ENCODE measurements at regions not wholly inside any gene's neighbourhood (a gene's known extent, or its start where the extent isn't known, plus 50 kb on each side); places are given as distances from the start of the nearest gene placed in this dataset.

GRCh38 chr10:4442296-4442695 lies 383.7 kb upstream of the AKR1E2 start:
- H3K27me3 ChIP-seq (ENCODE audit: control insufficient read depth, insufficient read depth, low read length): no peaks in the 10 kb centered on the region
- no peak for ATAC-seq

GRCh38 chr10:4440260-4440659 lies 385.7 kb upstream of the AKR1E2 start:
- Histone ChIP-seq H3K27ac (ENCODE audit: low read length) (no peak overlapping the region), H3K4me3 (ENCODE audit: low read depth in 2 of 2, low read length in 2 of 2) (no peak overlapping the region), H3K4me1 (ENCODE audit: control insufficient read depth, insufficient read depth, low read length) (no peaks in the 10 kb centered on the region), H3K9me3 (ENCODE audit: control insufficient read depth, insufficient read depth, low read depth, low read length) (peaks cover 53% of the 10 kb centered on the region), H3K36me3 (ENCODE audit: control insufficient read depth, insufficient read depth, low read length) (no peaks in the 10 kb centered on the region), H3K27me3 (ENCODE audit: control insufficient read depth, insufficient read depth, low read length) (no peaks in the 10 kb centered on the region)
- intact Hi-C loops (cut with micrococcal nuclease; ENCODE audit: unreplicated experiment) (no loop called here), in situ Hi-C loops (cut with HindIII; ENCODE audit: low pct_unique_long_range_greater_than_20kb, low sequenced_read_pairs) (no loop called here)
- TF ChIP-seq TCF7L2 (IDR thresholded peaks at IDR 0.05; ENCODE audit: low read depth, low read length) (no peak), CTCF (IDR thresholded peaks at IDR 0.05) (no peak)
- DNase-seq (ENCODE audit: low read depth, low spot score) (no peak), ATAC-seq (no peak)
- POLR2A ChIA-PET: no interaction called here
- no TSS peak for BruUV-seq (replicated peaks)
- CTCF ChIA-PET: no interaction called here

More at GRCh38 chr10:4442296-4442695, 383.7 kb upstream of the AKR1E2 start:
- no peak for DNase-seq (ENCODE audit: low read depth, low spot score)
- Histone ChIP-seq H3K4me3 (ENCODE audit: low read depth in 2 of 2, low read length in 2 of 2) (no peak overlapping the region), H3K36me3 (ENCODE audit: control insufficient read depth, insufficient read depth, low read length) (no peaks in the 10 kb centered on the region), H3K27ac (ENCODE audit: low read length) (no peak overlapping the region), H3K9me3 (ENCODE audit: control insufficient read depth, insufficient read depth, low read depth, low read length) (peaks cover 61% of the 10 kb centered on the region), H3K4me1 (ENCODE audit: control insufficient read depth, insufficient read depth, low read length) (no peaks in the 10 kb centered on the region)
- intact Hi-C loops (cut with micrococcal nuclease; ENCODE audit: unreplicated experiment): no loop called here
- ChIA-PET POLR2A (no interaction called here), CTCF (no interaction called here)
- BruUV-seq (replicated peaks): no TSS peak
- TF ChIP-seq REST (IDR thresholded peaks at IDR 0.05; ENCODE audit: insufficient read depth in 1 of 2, low read depth in 2 of 2, low read length in 1 of 2) (no peak), POLR2AphosphoS5 (IDR thresholded peaks at IDR 0.05; ENCODE audit: low read depth, low read length) (no peak), CTCF (IDR thresholded peaks at IDR 0.05) (no peak), TCF7L2 (IDR thresholded peaks at IDR 0.05; ENCODE audit: low read depth, low read length) (no peak), SIN3A (IDR thresholded peaks at IDR 0.05; ENCODE audit: borderline replicate concordance, insufficient read depth, low read depth, low read length) (no peak)
- in situ Hi-C loops (cut with HindIII; ENCODE audit: low pct_unique_long_range_greater_than_20kb, low sequenced_read_pairs): no loop called here

GRCh38 chr10:4437791-4438190 lies 388.2 kb upstream of the AKR1E2 start:
- CTCF ChIA-PET: no interaction called here

More at GRCh38 chr10:4437791-4438190, 388.2 kb upstream of the AKR1E2 start:
- Histone ChIP-seq H3K9me3 (ENCODE audit: control insufficient read depth, insufficient read depth, low read depth, low read length) (peaks cover 29% of the 10 kb centered on the region), H3K4me1 (ENCODE audit: control insufficient read depth, insufficient read depth, low read length) (no peaks in the 10 kb centered on the region), H3K27ac (ENCODE audit: low read length) (no peak overlapping the region; the same call in 1 of the 2 replicates), H3K36me3 (ENCODE audit: control insufficient read depth, insufficient read depth, low read length) (no peaks in the 10 kb centered on the region), H3K27me3 (ENCODE audit: control insufficient read depth, insufficient read depth, low read length) (no peaks in the 10 kb centered on the region), H3K4me3 (ENCODE audit: low read depth in 2 of 2, low read length in 2 of 2) (no peak overlapping the region)
- POLR2A ChIA-PET: interaction anchor here (0.6 kb wide), 1 partner anchor 142 kb away, joined by 9 read pairs; no protein-coding TSS in a partner anchor
- no peak for ATAC-seq
- TF ChIP-seq REST (IDR thresholded peaks at IDR 0.05; ENCODE audit: insufficient read depth in 1 of 2, low read depth in 2 of 2, low read length in 1 of 2): no peak
- no peak for TF ChIP-seq SIN3A (IDR thresholded peaks at IDR 0.05; ENCODE audit: borderline replicate concordance, insufficient read depth, low read depth, low read length)
- no peak for TF ChIP-seq CTCF (IDR thresholded peaks at IDR 0.05)
- no TSS peak for BruUV-seq (replicated peaks)
- no peak for DNase-seq (ENCODE audit: low read depth, low spot score)
- intact Hi-C loops (cut with micrococcal nuclease; ENCODE audit: unreplicated experiment): no loop called here
- in situ Hi-C loops (cut with HindIII; ENCODE audit: low pct_unique_long_range_greater_than_20kb, low sequenced_read_pairs): no loop called here

Data from Panc1 (cell line).